ENCODE measurements at regions not wholly inside any gene's neighbourhood (a gene's known extent, or its start where the extent isn't known, plus 50 kb on each side); places are given as distances from the start of the nearest gene placed in this dataset.

DNA sequence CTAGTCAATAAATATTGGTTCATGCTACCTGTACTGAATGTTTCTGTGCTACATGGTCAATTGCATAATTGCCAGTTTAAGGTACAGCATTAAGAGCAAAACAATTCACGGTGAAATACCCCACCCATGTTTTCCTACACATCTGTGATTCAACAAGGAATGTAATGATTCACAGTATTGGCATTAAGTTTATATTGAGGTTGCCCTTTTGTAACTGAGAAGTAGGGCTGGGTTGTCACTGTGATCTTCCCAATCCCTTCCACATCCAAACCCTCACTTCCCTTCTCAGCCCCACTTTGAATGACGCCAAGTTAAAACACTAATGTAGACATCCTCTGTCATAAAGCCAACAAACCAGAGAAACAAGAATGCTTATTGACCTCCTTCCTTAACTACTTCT is 112.0 kb upstream of the TJP1 start:
- no peak overlapping the region for H3K4me2 ChIP-seq (ENCODE audit: low read length)
- no peaks in the 10 kb centered on the region for H3K4me1 ChIP-seq
- no peak overlapping the region for H3K9ac ChIP-seq
- no peaks in the 10 kb centered on the region for H3K9me3 ChIP-seq (ENCODE audit: control insufficient read depth, low read length)
- H3K4me3 ChIP-seq (ENCODE audit: low read depth, low read length), result no peak overlapping the region
- no peaks in the 10 kb centered on the region for H3K79me2 ChIP-seq
- H3K36me3 ChIP-seq (ENCODE audit: control insufficient read depth, insufficient read depth, low read length), result no peaks in the 10 kb centered on the region
- TF ChIP-seq, protein P1, sequence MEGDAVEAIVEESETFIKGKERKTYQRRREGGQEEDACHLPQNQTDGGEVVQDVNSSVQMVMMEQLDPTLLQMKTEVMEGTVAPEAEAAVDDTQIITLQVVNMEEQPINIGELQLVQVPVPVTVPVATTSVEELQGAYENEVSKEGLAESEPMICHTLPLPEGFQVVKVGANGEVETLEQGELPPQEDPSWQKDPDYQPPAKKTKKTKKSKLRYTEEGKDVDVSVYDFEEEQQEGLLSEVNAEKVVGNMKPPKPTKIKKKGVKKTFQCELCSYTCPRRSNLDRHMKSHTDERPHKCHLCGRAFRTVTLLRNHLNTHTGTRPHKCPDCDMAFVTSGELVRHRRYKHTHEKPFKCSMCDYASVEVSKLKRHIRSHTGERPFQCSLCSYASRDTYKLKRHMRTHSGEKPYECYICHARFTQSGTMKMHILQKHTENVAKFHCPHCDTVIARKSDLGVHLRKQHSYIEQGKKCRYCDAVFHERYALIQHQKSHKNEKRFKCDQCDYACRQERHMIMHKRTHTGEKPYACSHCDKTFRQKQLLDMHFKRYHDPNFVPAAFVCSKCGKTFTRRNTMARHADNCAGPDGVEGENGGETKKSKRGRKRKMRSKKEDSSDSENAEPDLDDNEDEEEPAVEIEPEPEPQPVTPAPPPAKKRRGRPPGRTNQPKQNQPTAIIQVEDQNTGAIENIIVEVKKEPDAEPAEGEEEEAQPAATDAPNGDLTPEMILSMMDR (IDR thresholded peaks at IDR 0.05), result no peak
- no peak overlapping the region for H2AFZ ChIP-seq
- no peaks in the 10 kb centered on the region for H3K27me3 ChIP-seq (ENCODE audit: control insufficient read depth, insufficient read depth, low read length)
- H3K27ac ChIP-seq, result no peak overlapping the region

- no peaks in the 10 kb centered on the region for H3K79me2 ChIP-seq
- no peaks in the 10 kb centered on the region for H3K4me1 ChIP-seq
- H3K9ac ChIP-seq, result no peak overlapping the region
- H3K27ac ChIP-seq, result no peak overlapping the region
- H3K4me2 ChIP-seq (ENCODE audit: low read length), result peak overlapping the region; percentile 43
- no peak overlapping the region for H2AFZ ChIP-seq
- no peaks in the 10 kb centered on the region for H3K27me3 ChIP-seq (ENCODE audit: control insufficient read depth, insufficient read depth, low read length)
- TF ChIP-seq, protein P1 (IDR thresholded peaks at IDR 0.05), result no peak
- H3K36me3 ChIP-seq (ENCODE audit: control insufficient read depth, insufficient read depth, low read length), result no peaks in the 10 kb centered on the region
- H3K9me3 ChIP-seq (ENCODE audit: control insufficient read depth, low read length), result no peaks in the 10 kb centered on the region
- no peak overlapping the region for H3K4me3 ChIP-seq (ENCODE audit: low read depth, low read length)
These were observed 111.0 kb upstream of the TJP1 start for GRCh38 chr15:29933042-29933803.

GRCh38 chr15:29926083-29926388 is 103.8 kb upstream of the TJP1 start:
- no peak overlapping the region for H3K27ac ChIP-seq
- no peaks in the 10 kb centered on the region for H3K27me3 ChIP-seq (ENCODE audit: control insufficient read depth, insufficient read depth, low read length)
- no peaks in the 10 kb centered on the region for H3K9me3 ChIP-seq (ENCODE audit: control insufficient read depth, low read length)
- TF ChIP-seq, protein P1 (IDR thresholded peaks at IDR 0.05), result no peak
- H3K79me2 ChIP-seq, result no peaks in the 10 kb centered on the region
- peaks cover 6% of the 10 kb centered on the region for H3K4me1 ChIP-seq
- H3K4me3 ChIP-seq (ENCODE audit: low read depth, low read length), result no peak overlapping the region
- no peak overlapping the region for H3K4me2 ChIP-seq (ENCODE audit: low read length)
- no peak overlapping the region for H3K9ac ChIP-seq
- H3K36me3 ChIP-seq (ENCODE audit: control insufficient read depth, insufficient read depth, low read length), result no peaks in the 10 kb centered on the region
- no peak overlapping the region for H2AFZ ChIP-seq

DNA sequence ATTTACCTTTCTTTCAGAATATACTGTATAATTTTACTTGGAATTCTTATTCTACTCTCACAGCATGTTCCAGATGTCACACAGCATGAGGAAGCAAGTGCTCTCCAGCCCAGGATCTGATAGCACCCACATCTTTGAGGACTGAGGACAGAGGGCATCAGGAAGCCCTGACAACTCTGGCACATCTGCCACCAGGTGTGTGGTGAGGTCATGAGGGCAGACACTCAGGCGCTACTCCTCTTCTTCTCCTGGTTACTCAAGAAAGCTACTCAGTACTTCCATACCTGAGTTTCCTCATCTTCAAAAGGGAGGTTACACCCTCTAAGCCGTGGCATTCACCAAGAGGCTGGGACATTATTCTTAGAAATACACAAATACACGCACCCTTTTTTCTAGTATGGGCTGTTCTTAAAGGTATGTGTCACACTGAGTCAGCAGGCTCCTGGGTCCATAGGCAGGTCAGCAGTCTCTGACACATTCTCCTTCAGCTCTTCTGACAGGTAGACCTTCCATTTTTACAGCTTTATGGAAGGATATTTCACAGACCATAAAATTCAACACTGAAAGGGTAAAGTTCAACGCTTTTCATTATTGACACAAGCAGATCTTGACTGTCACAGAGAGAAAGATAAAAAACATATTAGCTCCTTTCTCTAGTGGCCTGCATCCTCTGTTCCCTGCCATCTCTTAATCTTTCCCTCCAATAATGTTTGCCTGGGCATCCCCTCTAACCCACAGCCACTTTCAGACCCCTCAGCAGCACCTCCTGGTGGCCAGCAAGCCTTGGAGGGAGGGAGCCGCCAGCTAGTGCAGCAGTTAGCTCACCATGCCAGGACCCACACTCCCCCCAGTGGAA is 103.2 kb upstream of the TJP1 start:
- TF ChIP-seq, protein P1 (IDR thresholded peaks at IDR 0.05), result peak; percentile 52
- H3K4me1 ChIP-seq, result peaks cover 9% of the 10 kb centered on the region
- H3K79me2 ChIP-seq, result no peaks in the 10 kb centered on the region
- no peaks in the 10 kb centered on the region for H3K36me3 ChIP-seq (ENCODE audit: control insufficient read depth, insufficient read depth, low read length)
- H3K4me2 ChIP-seq (ENCODE audit: low read length), result no peak overlapping the region
- no peak overlapping the region for H2AFZ ChIP-seq
- no peaks in the 10 kb centered on the region for H3K27me3 ChIP-seq (ENCODE audit: control insufficient read depth, insufficient read depth, low read length)
- H3K4me3 ChIP-seq (ENCODE audit: low read depth, low read length), result no peak overlapping the region
- H3K9ac ChIP-seq, result no peak overlapping the region
- H3K9me3 ChIP-seq (ENCODE audit: control insufficient read depth, low read length), result no peaks in the 10 kb centered on the region
- H3K27ac ChIP-seq, result peak overlapping the region; percentile 42

Measured in parathyroid adenoma (tissue), 2 donors.